ENCODE measurements at regions not wholly inside any gene's neighbourhood (a gene's known extent, or its start where the extent isn't known, plus 50 kb on each side); places are given as distances from the start of the nearest gene placed in this dataset.
"Not testable (repeated sequence)": the region's sequence is repeated elsewhere in the genome, so short reads cannot be mapped to it uniquely, and the experiment has no call there.

DNA sequence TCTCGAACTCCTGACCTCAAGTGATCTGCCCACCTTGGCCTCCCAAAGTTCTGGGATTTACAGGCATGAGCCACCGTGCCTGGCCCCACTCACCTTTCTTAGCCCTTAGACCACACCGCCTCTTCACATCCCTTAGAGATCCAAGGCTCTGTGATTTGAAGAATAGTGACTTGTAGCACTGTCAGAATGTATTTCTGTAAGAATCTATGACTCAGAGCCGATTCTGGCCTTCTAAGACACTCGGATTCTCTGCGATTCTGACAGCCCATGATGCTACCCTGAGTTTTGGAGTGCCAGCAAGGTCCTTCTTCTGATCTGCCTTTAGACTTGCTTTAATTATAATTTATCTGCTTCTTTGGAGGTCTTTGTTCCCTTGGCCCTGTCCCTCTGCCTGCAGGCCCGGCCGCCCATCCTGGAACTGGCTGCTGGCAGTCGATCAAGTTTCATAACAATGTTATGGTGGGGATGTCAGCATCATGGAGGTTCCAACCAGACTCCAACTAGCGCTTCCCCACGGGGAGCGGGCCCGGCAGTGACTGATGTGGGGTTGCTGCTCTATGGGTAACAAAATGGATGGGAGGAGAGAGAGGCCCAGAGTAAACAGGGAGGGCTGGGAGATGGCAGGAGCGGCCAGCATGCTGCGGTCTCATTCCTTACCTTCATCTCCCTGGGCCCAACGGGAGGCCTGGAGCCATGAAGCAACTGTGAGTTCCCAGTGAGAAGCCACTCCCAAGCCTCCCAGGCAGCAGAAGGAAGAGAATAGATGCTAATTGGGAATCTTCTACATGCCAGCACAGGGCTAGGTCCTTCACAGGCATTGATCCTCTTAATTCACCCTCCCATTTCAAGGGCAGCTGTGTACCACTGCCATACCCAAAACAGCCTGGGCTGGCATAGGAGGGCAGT lies 55.7 kb upstream of the RASD2 start:
- Histone ChIP-seq H4K20me1 (ENCODE audit: insufficient read depth) (no peaks in the 10 kb centered on the region), H2AFZ (ENCODE audit: low read depth) (no peak overlapping the region), H3F3A (replicated peaks; ENCODE audit: insufficient read depth) (peaks cover 7% of the 10 kb centered on the region), H3K27ac (ENCODE audit: low read depth in 2 of 2, low read length in 1 of 2) (no peak overlapping the region), H3K36me3 (replicated peaks in 1 of 2; ENCODE audit: control insufficient read depth in 1 of 2, insufficient read depth in 2 of 2, low read length in 1 of 2) (no peaks in the 10 kb centered on the region), H3K9ac (no peak overlapping the region), H3K9me2 (no peaks in the 10 kb centered on the region), H3K4me3 (ENCODE audit: low read depth in 2 of 2, low read length in 1 of 2) (no peak overlapping the region), H3K27me3 (ENCODE audit: insufficient read depth) (no peaks in the 10 kb centered on the region), H3K9me3 (no peaks in the 10 kb centered on the region), H3K79me2 (ENCODE audit: insufficient read depth) (no peaks in the 10 kb centered on the region), H3K4me1 (ENCODE audit: control insufficient read depth in 1 of 2, insufficient read depth in 2 of 2, low read depth in 1 of 2, low read length in 1 of 2) (peaks cover 14 to 28% of the 10 kb centered on the region in 2 experiments; a peak in 2 of 4 replicates), H3K4me2 (peak overlapping the region; percentile 8; the same call in 1 of the 2 replicates)
- WGBS (ENCODE audit: low lambda C conversion rate) = 86% methylated on average over 16 of the region's 16 CpGs
- ChIA-PET CTCF (no interaction called here), POLR2A (no interaction called here)
- TF ChIP-seq PBX3 (IDR thresholded peaks at IDR 0.05) (peak; percentile 57), RFX5 (IDR thresholded peaks at IDR 0.05; ENCODE audit: low read length) (no peak), FOSL2 (IDR thresholded peaks at IDR 0.05; ENCODE audit: borderline replicate concordance, low read depth) (peak; percentile 48; the same call in 1 of the 2 replicates), EP300 (IDR thresholded peaks at IDR 0.05; ENCODE audit: borderline replicate concordance in 1 of 2, low read depth in 1 of 2, low read length in 1 of 2) (no peak), GATA2 (CRISPR knock-in tag; IDR thresholded peaks at IDR 0.05) (no peak)
- no peak for DNase-seq

- Histone ChIP-seq H4K20me1 (ENCODE audit: insufficient read depth) (no peaks in the 10 kb centered on the region), H3K27ac (ENCODE audit: low read depth in 2 of 2, low read length in 1 of 2) (no peak overlapping the region), H2AFZ (ENCODE audit: low read depth) (no peak overlapping the region), H3K27me3 (ENCODE audit: insufficient read depth) (no peaks in the 10 kb centered on the region), H3K4me1 (ENCODE audit: control insufficient read depth in 1 of 2, insufficient read depth in 2 of 2, low read depth in 1 of 2, low read length in 1 of 2) (peaks cover 2 to 20% of the 10 kb centered on the region in 2 experiments; a peak in 2 of 4 replicates), H3K36me3 (replicated peaks in 1 of 2; ENCODE audit: control insufficient read depth in 1 of 2, insufficient read depth in 2 of 2, low read length in 1 of 2) (no peaks in the 10 kb centered on the region), H3K9me3 (no peaks in the 10 kb centered on the region), H3K9me2 (no peaks in the 10 kb centered on the region), H3K4me2 (no peak overlapping the region), H3K9ac (no peak overlapping the region), H3K79me2 (ENCODE audit: insufficient read depth) (no peaks in the 10 kb centered on the region), H3F3A (replicated peaks; ENCODE audit: insufficient read depth) (peaks cover 7% of the 10 kb centered on the region), H3K4me3 (ENCODE audit: low read depth in 2 of 2, low read length in 1 of 2) (no peak overlapping the region)
- TF ChIP-seq FOXJ3 (CRISPR knock-in tag; IDR thresholded peaks at IDR 0.05) = no peak
- TF ChIP-seq FOXM1 (IDR thresholded peaks at IDR 0.05; ENCODE audit: low read depth) = no peak
- no peak for TF ChIP-seq TEAD4 (IDR thresholded peaks at IDR 0.05; ENCODE audit: borderline replicate concordance, insufficient read depth)
- TF ChIP-seq, protein P1, sequence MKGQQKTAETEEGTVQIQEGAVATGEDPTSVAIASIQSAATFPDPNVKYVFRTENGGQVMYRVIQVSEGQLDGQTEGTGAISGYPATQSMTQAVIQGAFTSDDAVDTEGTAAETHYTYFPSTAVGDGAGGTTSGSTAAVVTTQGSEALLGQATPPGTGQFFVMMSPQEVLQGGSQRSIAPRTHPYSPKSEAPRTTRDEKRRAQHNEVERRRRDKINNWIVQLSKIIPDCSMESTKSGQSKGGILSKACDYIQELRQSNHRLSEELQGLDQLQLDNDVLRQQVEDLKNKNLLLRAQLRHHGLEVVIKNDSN (IDR thresholded peaks at IDR 0.05; ENCODE audit: borderline replicate concordance, low read depth) = no peak
- no peak for TF ChIP-seq NFIC (IDR thresholded peaks at IDR 0.05; ENCODE audit: borderline replicate concordance)
- no peak for TF ChIP-seq RCOR1 (IDR thresholded peaks at IDR 0.05; ENCODE audit: low read length)
- TF ChIP-seq TAF1 (IDR thresholded peaks at IDR 0.05; ENCODE audit: borderline replicate concordance, low read depth, low read length) = no peak
- TF ChIP-seq SMC3 (IDR thresholded peaks at IDR 0.05; ENCODE audit: low read depth, low read length) = no peak
- TF ChIP-seq ELF1 (IDR thresholded peaks at IDR 0.05) = no peak
- no peak for TF ChIP-seq MEF2A (IDR thresholded peaks at IDR 0.05; ENCODE audit: borderline replicate concordance, low read depth)
- TF ChIP-seq RAD21 (IDR thresholded peaks at IDR 0.05; ENCODE audit: low read length) = no peak
- no peak for DNase-seq
- ChIA-PET POLR2A (no interaction called here), CTCF (interaction anchor here (2.5 kb wide), 1 partner anchor 10 kb away, joined by 8 read pairs; no protein-coding TSS in a partner anchor)
- WGBS (ENCODE audit: low lambda C conversion rate) = 88% methylated on average over 10 of the region's 11 CpGs
Measured at GRCh38 chr22:35486116-35486631, 54.5 kb upstream of the RASD2 start.

DNA sequence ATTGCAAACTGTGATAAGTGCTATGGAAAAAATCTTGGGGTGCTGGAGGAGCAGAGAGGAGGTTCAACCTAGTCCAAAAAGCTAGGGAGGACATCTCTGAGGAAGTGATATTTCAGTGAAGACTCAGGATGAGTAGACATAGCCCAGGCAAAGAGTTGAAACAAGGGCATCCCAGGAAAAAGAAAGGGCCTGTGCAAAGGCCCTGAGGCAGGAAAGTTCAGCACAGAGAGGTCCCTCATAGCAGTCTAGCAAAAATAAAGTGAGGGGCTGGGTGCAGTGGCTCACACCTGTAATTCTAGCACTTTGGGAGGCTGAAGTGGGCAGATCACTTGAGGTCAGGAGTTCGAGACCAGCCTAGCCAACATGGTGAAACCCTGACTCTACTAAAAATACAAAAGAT lies 53.0 kb upstream of the RASD2 start:
- H3K36me3 ChIP-seq (replicated peaks in 1 of 2; ENCODE audit: control insufficient read depth in 1 of 2, insufficient read depth in 2 of 2, low read length in 1 of 2); H3K79me2 ChIP-seq (ENCODE audit: insufficient read depth); H3K9me3 ChIP-seq; H2AFZ ChIP-seq (ENCODE audit: low read depth); H3K27me3 ChIP-seq (ENCODE audit: insufficient read depth); H3K4me2 ChIP-seq; H3K4me3 ChIP-seq (ENCODE audit: low read depth in 2 of 2, low read length in 1 of 2); DNase-seq; H3K9me2 ChIP-seq; H3F3A ChIP-seq (replicated peaks; ENCODE audit: insufficient read depth); H3K27ac ChIP-seq (ENCODE audit: low read depth in 2 of 2, low read length in 1 of 2); H4K20me1 ChIP-seq (ENCODE audit: insufficient read depth); H3K9ac ChIP-seq; POLR2A ChIA-PET: not testable (repeated sequence)
- CTCF ChIA-PET = interaction anchor here (2.1 to 2.5 kb wide), 2 partner anchors 9 to 57 kb away, joined by 7 to 8 read pairs; no protein-coding TSS in a partner anchor
- whole genome bisulfite sequencing (ENCODE audit: low lambda C conversion rate) = 100% methylated on average over 1 of the region's 1 CpG
- H3K4me1 ChIP-seq (ENCODE audit: control insufficient read depth in 1 of 2, insufficient read depth in 2 of 2, low read depth in 1 of 2, low read length in 1 of 2) = peaks cover 0 to 20% of the 10 kb centered on the region in 2 experiments; a peak in 1 of 4 replicates

Measured in SK-N-SH (cell line).